ENCODE measurements at regions not wholly inside any gene's neighbourhood (a gene's known extent, or its start where the extent isn't known, plus 50 kb on each side); places are given as distances from the start of the nearest gene placed in this dataset.

DNA sequence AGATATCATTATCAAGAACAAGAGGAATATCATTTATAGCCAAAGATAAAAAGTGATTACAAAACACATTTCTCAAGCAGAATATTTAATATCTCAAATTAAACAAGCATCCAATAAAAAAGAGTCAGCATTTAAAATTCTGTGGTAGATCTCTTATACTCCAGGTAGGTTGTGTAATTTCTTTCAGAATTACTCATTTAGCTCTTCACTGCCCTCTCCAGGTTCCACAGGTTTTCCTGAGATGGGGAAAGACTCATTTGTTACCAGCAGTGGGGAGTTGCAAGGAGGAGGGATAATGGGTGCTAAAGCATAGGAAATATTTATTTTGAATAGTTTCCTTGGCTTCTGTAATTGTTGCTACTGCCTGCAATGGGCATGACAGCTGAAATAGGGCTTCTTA lies 83.1 kb upstream of the RASGRP1 start:
- no peak for TF ChIP-seq CTCF (IDR thresholded peaks at IDR 0.05)
- no peak for TF ChIP-seq NFYB (CRISPR knock-in tag; conservative IDR thresholded peaks at IDR 0.05; ENCODE audit: low read depth)
- no peak for TF ChIP-seq FOXJ3 (CRISPR knock-in tag; IDR thresholded peaks at IDR 0.05; ENCODE audit: borderline replicate concordance)
- no peak for TF ChIP-seq FOXP1 (CRISPR knock-in tag; IDR thresholded peaks at IDR 0.05; ENCODE audit: borderline replicate concordance)
- TF ChIP-seq CBFB (CRISPR knock-in tag; IDR thresholded peaks at IDR 0.05; ENCODE audit: low read depth): no peak
- TF ChIP-seq, protein P1, sequence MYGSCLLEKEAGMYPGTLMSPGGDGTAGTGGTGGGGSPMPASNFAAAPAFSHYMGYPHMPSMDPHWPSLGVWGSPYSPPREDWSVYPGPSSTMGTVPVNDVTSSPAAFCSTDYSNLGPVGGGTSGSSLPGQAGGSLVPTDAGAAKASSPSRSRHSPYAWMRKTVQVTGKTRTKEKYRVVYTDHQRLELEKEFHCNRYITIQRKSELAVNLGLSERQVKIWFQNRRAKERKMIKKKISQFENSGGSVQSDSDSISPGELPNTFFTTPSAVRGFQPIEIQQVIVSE (CRISPR knock-in tag; IDR thresholded peaks at IDR 0.05; ENCODE audit: borderline replicate concordance): no peak
- TF ChIP-seq ESRRA (CRISPR knock-in tag; IDR thresholded peaks at IDR 0.05; ENCODE audit: borderline replicate concordance): no peak
- no peak for TF ChIP-seq ETV6 (CRISPR knock-in tag; IDR thresholded peaks at IDR 0.05)
- no peak for TF ChIP-seq TCF7 (CRISPR knock-in tag; IDR thresholded peaks at IDR 0.05; ENCODE audit: low read depth)
- TF ChIP-seq NR2C2 (CRISPR knock-in tag; IDR thresholded peaks at IDR 0.05): no peak
- no peak for TF ChIP-seq ATF6 (CRISPR knock-in tag; IDR thresholded peaks at IDR 0.05)
- no peak for TF ChIP-seq IRF1 (CRISPR knock-in tag; IDR thresholded peaks at IDR 0.05)
- TF ChIP-seq, protein P2, sequence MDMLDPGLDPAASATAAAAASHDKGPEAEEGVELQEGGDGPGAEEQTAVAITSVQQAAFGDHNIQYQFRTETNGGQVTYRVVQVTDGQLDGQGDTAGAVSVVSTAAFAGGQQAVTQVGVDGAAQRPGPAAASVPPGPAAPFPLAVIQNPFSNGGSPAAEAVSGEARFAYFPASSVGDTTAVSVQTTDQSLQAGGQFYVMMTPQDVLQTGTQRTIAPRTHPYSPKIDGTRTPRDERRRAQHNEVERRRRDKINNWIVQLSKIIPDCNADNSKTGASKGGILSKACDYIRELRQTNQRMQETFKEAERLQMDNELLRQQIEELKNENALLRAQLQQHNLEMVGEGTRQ (CRISPR knock-in tag; IDR thresholded peaks at IDR 0.05): no peak
